ENCODE measurements at regions not wholly inside any gene's neighbourhood (a gene's known extent, or its start where the extent isn't known, plus 50 kb on each side); places are given as distances from the start of the nearest gene placed in this dataset.
A peak's percentile ranks its signal among the peaks of the same experiment; 100 is the strongest.

DNA sequence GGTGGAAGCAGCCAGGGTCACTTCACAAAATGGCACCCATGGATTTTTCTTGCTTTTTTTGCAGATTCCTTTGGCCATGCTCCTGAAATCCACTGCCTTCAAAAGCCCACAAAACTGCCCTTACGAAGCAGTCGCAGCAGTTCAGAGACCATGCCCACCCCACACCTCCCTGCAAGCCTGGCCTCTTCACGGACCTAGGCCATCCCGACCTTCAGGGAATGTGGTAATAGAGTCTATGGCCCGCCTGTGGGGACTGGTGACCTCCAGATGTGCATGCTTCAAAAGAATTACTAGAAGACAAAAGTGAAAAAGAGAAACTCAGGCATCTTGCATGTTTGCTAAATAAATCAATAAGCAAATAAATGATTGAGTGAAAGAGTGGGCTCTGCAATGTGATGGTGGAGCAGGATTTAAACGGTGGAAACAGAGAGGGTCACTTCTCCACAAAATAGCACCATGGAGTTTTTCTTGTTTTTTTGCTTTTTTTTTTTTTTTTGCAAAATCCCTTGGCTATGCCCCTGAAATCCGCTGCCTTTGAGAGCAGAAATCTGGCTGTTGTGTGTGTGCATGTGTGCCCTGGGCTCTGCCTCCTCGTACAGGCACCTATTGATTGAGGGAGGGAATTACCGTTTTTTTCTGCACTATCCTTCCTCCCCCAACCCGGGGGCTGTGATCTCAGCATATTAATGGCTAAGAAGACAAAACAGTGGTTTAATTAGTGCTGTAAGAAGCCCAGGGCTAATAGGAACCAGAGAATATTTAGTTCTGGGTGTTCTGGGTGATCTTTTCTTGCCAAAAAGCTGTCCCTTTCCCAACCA lies 107.4 kb downstream of the PXDC1 start:
- DNase-seq (ENCODE audit: low read depth in 2 of 3, low spot score in 2 of 3): no peak

DNA sequence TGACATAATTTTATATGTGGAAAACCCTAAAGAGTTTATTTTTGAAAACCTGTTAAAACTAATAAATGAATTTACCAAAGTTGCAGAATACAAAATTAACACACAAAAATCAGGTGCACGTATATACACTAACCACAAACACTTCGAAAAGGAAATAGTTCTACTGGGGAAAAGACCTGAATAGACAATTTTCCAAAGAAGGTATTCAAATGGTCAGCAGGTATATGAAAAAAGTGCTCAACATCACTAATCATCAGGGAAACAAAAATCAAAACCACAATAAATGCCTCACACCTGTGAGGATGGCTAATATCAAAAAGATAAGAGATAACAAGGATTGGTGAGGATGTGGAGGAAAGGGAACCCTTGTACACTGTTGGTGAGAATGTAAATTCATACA lies 110.6 kb downstream of the PXDC1 start:
- no peak for DNase-seq (ENCODE audit: low read depth in 2 of 3, low spot score in 2 of 3)

DNA sequence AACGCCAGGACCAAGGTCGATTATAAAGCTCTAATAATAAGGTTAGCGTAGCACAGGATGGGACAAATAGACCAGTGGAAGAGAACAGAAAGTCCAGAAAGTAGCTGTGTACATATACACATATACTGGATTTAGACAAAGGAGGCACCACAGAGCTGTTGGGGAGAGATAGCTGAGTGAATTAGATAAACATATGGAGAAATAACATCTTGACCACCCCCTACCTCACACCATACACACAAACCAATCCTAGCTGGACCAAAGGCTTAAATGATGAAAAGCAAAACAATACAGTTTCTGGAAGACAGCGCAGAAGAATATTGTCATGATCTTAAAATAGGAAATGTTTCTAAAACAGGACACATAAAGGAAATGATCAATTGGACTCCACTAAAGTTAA lies 112.9 kb downstream of the PXDC1 start:
- DNase-seq (ENCODE audit: low read depth in 2 of 3, low spot score in 2 of 3): no peak

DNA sequence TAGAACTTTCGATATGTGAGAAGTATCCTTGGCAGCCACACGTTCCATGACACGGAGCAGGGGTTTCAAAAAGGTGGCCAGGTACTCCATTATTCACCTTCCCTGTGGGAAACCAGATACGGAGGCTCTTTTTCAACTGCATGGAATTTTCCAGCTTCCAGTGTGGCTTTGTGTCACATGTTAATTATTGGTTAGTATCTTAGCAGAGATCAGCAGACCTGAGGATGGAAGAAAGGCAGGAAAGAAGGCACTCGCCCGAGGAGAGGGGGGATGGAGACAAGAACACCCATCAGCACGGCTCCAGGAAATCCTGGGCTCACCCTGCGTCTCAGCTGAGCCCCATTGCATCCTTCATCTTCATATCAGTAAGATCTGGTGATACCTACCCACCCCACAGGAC lies 115.5 kb downstream of the PXDC1 start:
- DNase-seq (ENCODE audit: low read depth in 2 of 3, low spot score in 2 of 3): no peak

DNA sequence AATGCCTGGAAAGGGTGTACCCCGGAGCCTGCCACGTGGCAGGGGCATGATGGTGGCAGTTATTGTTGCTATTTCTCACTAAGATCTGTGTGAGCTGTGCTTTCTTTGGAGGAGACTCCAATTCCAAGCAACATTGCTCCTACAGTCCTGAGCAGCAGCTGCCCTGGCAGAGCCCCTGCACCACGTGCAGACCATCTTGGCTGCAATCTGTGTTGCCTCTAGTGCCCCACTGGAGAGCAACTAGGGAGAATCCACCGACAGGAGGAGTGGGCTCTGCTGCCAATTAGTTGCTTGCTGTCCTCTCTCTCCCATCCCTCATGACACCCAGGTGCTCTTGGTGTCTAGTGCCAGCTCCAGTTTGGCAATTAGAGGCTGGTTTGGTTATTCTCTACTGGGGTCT lies 116.0 kb downstream of the PXDC1 start:
- DNase-seq (ENCODE audit: low read depth in 2 of 3, low spot score in 2 of 3): no peak

DNA sequence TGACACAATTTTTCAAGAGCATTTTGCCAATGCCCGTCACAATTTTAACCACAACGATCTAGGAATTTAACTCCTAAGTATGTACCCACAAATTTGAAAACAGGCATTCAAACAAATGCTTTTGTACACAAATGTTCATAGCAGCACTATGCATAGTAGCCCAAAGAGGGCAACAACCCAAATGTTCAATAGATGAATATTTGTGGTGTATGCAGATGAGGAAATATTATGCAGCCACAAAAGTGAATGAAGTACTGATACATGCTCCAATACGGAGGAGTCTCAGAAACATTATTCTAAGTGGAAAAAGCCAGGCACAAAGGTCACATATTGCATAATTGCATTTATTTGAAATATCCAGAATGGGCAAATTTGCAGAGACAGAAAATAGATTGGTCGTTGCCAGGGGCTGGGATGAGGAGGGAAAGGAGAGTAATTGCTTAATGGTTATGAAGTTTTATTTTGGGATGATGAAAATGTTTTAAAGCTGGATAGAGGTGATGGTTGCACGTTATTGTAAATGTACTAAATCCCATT lies 117.2 kb downstream of the PXDC1 start:
- no peak for DNase-seq (ENCODE audit: low read depth in 2 of 3, low spot score in 2 of 3)

DNA sequence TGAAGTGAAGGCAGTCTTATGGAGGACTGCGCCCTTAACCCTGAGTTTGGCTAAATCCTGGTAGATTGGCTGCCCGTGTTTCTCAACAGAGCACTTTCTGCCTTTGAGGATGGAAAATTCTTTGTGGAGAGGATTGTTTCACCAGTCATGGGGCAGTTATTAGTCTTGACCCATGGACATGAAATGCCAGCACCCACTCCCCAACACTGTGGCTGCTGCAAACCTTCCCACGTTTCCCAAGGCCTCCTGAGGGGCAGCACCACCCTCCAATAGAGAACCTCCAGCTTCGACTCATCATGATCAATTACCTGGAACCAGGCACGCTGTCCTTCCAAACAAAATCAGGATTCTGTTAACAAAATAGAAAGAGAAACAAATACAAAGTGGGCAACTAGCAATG lies 117.8 kb downstream of the PXDC1 start:
- no peak for DNase-seq (ENCODE audit: low read depth in 2 of 3, low spot score in 2 of 3)

DNA sequence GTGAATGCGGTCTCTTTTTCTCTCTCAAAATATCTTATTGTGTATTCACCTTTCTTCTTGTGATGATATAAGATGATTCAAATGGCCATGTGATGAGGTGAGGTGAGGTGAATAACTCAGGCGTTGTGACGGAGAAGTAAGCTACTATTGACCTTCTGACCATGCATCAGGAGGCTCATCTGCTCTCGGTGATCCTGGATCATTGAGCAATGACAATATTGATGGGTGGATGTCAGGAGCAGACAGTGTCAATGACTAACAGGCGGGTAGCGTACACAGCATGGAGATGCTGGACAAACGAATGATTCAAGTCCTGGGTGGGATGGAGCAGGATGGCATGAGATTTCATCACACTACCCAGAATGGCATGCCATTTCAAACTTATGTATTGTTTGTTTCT lies 119.6 kb downstream of the PXDC1 start:
- DNase-seq (ENCODE audit: low read depth in 2 of 3, low spot score in 2 of 3): no peak

DNA sequence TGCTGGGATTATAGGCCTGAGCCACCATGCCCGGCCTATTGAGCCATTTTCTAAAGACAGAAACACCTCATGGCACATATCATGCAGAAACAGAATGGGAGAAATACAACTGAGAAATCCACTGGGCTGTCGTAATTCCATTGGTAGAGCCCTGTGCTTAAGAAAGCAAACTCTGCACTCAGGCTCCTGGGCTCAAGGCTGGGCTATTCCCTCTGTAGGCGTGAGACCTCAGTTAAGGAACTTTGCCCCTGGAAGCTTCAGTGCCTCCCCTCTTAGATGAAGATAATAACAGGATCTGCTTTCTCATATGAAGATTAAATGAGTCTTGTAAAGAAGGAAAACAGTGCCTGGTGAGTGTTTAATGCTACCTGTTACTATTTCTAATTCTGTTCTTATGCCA lies 120.3 kb downstream of the PXDC1 start:
- no peak for DNase-seq (ENCODE audit: low read depth in 2 of 3, low spot score in 2 of 3)

DNA sequence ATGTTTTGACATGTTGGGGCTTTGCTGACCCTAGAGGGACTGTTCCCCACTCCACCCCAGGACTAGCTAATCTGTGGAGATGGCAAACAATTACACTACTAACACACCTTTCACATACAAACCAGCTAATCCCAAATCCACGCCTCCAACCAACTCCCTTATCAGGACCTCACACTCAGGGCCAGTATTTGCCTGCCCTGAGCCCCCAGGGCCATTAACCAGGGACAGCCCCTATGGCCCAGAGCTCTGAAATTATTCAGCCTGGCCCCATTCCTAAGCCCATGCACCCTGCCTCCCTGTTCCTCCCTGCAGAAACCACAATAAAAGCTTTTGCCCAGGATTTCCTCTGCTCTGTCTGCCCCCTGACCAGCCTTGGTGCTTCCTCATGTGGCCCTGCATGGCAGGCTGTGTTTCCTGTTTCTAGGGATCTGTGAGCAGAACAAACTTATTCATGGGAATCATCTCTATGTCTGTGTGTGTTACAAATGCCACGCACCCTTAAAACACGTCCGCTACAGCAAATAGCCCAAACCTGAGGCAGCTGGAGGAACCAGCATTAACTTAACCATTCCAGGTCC lies 121.2 kb downstream of the PXDC1 start:
- peak in 1 of 3 donors; percentile 12 for DNase-seq (ENCODE audit: low read depth in 2 of 3, low spot score in 2 of 3)

DNA sequence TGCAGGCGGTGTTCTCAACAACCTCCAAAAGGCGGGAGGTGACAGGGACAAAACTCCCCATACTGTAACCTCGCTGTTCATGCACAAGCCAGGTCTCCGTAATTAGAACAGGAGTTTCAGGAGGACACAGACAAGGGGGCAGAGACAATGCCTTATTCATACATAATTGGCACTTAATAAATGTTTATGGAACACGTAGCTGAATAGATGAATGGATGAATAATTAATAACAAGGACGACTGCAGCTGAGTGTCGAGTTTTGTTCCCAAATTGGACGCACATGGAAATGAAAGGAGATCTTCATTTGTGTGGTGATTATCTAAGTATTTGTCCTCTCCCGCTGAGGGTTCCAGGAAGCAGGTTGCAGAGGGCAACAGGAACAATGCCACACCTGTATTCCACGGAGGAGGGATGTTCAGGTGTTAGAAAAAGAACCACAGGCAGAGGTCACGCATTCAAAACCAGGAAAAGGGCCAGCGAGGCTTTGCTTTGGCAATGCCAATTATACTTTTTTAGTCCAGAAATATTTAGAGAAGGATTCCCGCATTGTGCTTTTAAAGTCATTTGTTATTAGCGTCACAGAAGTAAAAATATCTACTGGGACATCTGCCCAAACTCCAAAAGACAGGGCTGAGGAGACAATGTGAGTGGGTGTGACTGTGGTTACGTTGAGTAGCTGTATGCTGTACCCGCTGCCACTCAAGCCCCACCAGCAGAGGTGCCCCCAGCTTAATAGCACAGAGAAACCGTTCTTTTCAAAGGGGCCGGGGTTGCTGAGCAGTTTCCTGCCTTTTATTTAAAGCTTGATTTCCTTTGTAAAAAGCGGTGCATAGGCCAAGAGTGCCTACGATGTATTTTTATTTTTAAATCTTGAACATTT lies 123.3 kb downstream of the PXDC1 start:
- peak in 2 of 3 donors; percentile 31 to 71 for DNase-seq (ENCODE audit: low read depth in 2 of 3, low spot score in 2 of 3)

DNA sequence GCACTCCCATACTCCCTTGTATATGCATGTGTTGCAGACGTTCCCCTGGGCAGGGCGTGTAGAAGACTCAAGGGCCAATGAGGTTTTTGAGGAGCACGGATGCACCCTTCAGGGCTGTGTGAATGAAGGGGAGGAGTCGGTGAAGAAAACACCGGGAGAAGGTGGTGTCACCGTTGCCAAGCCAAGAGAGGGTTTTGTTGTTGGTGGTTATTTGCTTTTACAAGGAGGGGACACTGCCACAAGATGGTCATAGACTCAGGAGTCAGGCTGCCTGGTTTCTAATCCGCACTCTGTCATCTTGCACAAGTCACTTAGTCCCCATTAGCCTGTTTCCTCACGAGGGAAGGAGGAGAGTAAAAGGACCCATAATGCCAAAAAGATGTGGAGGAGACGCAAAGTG lies 124.0 kb downstream of the PXDC1 start:
- no peak for DNase-seq (ENCODE audit: low read depth in 2 of 3, low spot score in 2 of 3)

DNA sequence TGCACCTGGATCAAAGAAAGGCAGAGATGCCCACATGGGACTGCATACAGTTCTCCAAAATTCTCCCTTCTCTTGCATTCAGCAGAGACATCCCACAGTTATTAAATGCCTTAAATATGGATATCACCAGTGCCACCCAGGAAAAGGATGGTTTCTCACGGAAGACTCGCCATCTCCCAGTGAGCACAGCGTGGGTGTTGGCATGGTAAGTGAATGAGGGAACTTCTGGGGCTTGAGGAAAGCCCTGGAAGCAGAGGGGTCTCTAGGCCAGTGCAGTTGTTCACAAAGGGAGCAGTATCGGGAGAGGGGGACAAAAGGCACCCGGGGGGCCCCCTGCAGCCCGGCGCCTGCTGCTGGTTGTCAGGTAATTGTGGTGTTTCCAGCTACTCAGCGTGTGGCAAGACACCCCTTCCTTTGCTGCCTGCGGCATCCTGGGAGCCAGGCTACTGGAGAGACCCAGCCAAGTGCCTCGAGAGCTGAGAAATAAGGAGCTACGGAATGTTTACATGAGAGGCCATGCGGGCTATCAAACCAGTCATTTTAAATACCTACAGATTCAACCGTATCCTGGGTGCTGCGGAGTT lies 125.4 kb downstream of the PXDC1 start:
- no peak for DNase-seq (ENCODE audit: low read depth in 2 of 3, low spot score in 2 of 3)

DNA sequence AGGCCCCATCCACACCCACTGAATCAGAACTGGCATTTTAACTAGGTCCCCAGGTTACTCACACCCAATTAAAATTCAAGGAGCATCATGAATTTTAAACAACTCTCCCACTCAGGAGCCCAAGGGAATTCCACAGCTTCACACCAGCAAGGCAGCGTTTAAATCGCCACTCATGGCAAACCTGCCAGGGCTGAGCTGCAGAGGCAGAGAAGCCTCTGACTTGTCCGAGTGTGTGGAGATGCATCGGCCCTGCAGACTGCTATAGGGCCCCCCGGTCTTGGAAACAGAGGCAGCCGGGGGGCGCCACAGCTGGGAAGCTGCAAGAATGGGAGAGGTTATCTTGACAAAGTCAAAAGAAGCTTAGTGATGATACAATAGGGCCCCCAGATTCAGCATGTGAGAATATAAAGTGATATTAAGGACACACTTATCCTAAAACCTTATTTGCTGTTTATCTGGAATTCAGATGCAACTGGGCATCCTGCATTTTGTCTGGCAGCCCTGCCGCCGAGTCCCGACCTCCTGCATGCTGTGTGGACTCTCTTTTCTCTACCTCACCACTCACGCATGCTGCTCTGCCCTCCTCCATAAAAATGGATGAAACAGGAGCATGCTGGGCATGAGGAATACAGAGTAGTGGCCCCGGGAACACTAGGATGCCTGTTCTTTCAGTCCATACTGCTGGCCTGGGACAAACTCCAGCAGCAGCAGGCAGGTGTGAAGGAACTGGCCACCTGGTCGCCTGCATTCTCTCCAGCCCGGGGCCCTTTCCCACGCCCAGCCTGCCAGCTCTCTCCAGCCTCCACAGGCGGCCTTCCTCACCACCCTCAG lies 126.1 kb downstream of the PXDC1 start:
- DNase-seq (ENCODE audit: low read depth in 2 of 3, low spot score in 2 of 3): no peak

DNA sequence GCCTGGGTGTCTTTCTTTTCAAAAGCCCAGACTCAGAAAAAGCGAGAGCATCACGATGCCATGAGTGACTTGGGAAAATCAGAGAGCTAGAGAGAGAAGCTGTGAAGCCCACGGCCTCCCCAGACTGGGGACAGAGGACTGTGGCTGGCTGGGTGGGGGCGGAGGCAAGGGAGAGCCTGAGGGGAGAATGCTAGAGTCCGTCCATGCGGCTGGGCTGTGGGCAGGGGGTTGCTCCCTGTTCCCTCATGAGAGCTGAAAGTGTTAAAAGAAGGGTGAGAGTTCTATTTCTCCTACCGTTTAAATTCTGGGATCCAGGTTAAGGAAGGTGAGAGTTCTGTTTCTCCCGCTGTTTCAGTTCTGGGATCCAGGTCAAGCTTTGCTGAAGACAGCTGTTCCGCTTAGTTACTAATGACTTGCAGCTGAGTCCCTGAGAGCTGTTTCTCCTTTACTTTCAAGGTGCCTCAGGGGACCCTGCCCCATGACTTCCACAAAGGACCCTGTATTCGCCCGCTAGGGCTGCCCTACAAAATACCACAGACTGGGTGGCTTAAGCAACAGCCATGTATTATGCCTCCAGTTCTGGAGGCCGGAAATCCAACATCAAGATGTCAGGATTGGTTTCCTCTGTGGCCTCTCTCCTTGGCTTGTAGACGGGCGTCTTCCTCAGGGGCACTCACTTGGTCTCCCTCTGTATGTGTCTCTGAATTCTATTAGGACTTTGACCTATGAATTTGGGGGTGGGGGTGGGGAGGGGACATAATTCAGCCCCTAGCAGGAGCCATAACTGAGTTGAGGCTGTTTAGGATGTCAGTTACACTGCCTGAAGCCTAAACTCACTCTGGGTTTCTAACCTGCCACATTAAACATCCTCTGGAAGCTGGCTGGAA lies 127.0 kb downstream of the PXDC1 start:
- DNase-seq (ENCODE audit: low read depth in 2 of 3, low spot score in 2 of 3): no peak

DNA sequence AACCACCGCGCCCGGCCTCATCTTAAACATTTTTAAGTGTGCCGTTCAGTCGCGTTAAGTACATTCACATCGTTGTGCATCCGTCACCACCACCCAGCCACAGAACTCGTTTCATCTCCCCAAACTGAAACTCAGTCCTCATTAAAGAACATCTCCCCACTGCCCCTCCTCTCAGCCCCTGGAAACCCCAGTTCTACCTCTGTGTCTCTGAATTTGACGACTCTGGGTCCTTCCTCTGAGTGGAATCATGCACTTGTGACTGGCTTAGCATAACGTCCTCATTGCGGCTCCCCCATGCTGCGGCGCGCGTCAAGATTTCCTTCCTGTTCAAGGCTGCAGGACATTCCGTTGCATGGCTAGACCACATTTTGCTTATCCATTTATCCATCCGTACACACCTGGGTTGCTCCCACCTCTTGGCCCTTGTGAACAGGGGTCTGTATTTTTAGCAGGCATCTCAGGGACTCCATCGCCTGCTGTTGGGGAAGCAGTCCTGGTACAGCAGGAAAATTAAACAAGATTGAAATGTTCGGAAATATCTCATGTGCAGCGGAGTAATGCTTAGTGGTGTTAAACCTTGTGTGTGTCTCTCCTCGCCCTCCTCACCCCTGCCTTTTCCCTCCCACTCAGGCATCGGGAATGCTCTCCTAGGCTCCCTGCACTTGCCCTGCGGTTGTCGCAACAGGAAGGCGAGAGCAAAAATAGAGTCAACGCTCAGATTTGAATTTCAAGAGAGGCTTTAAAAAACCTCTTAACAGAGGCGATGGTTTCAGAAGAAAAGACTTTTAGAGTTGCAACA lies 127.9 kb downstream of the PXDC1 start:
- DNase-seq (ENCODE audit: low read depth in 2 of 3, low spot score in 2 of 3): peak in 2 of 3 donors; percentile 45 to 86

DNA sequence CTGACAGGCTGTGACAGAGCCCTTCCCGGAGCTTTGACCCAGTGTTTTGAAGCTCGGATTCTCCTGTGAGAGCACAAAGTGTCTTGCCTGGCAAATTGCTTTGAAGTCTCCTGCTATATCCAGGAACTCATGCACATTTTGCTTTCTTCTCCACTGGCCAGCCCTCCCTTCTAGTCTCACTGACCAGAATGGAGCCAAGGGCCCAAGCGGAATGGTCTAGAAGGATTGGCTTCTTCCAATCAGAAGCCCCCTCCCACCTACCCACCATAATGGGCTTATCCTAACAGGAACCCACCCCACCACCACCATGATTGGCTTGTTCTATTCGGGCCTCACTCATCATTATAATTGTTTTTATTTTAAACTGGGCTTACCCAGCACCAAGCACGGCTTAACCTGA lies 130.1 kb downstream of the PXDC1 start:
- no peak for DNase-seq (ENCODE audit: low read depth in 2 of 3, low spot score in 2 of 3)

DNA sequence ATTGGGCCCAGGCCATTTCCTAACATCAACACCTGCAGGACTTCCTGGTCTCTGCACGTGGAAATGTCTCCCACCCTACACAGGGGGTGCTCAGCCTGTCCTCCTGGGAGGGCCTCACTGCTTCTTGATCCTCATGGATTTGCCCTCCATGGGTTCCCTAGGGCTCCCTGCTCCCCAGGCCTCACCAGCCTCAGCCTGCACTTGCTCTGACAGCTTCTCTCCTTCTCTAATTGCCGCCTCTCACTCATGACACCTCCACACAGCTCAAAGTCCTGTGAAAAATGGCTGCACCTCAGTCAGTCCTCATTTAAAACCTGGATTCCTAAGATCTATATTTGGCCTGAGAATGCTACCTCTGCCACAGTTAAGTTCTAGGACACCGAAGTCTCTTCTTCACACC lies 130.6 kb downstream of the PXDC1 start:
- no peak for DNase-seq (ENCODE audit: low read depth in 2 of 3, low spot score in 2 of 3)
